ENCODE measurements at regions not wholly inside any gene's neighbourhood (a gene's known extent, or its start where the extent isn't known, plus 50 kb on each side); places are given as distances from the start of the nearest gene placed in this dataset.

DNA sequence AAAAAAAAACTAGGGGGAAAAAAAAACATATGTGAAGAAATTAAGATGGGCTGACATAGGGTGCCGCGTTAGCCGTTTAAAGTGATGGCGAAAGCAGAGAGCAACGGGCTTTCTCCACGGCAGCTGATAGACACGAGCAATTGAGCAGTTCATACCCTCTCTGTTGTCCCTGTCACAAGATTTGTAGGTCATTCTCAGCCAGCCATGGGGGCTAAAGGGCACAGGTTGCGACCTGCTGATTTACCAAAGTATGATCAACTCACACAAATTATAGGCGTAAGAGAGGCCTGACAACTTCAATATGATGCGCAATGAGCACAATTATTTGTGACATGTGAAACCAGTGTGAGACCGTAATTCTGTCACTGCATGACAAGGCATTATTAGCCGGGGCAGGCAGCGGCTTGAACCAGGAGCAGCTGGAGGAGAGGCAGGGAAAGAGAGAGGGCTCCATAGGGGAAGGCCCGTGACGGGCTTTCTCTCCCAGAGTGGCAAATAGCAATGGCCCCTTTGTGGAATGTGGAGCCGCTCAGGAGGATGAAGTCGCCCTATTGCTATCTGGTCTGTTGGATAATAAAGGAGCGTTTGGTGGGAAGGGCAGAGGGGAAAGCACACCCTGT lies 195.1 kb upstream of the HABP2 start:
- intact Hi-C loops (cut with micrococcal nuclease), result no loop called here
- ChIA-PET POLR2A (no interaction called here), RAD21 (ENCODE audit: low non-redundant PET in 1 of 2, low total read pairs in 2 of 2, uncharacterized antibody in 2 of 2, unreplicated experiment in 2 of 2) (no interaction called here), CTCF (no interaction called here)
- Histone ChIP-seq H3K27ac (ENCODE audit: low read depth, low read length) (no peak overlapping the region), H3K36me3 (ENCODE audit: control insufficient read depth in 1 of 2, insufficient read depth in 2 of 2, low read length in 2 of 2) (no peaks in the 10 kb centered on the region), H3K79me2 (ENCODE audit: insufficient read depth, low read length) (no peaks in the 10 kb centered on the region), H3K4me1 (ENCODE audit: control insufficient read depth in 1 of 2, insufficient read depth in 2 of 2, low read length in 2 of 2) (peaks cover 0 to 3% of the 10 kb centered on the region in 2 experiments; a peak in 1 of 4 replicates), H3K9me2 (ENCODE audit: insufficient read depth) (no peaks in the 10 kb centered on the region), H3K4me2 (ENCODE audit: low read length) (no peak overlapping the region), H3K9ac (ENCODE audit: low read length) (no peak overlapping the region), H2AFZ (ENCODE audit: low read depth, low read length, poor library complexity, severe bottlenecking) (no peak overlapping the region), H3K4me3 (replicated peaks in 1 of 2; ENCODE audit: low read depth in 1 of 2, low read length in 2 of 2) (no peak overlapping the region), H3K9me3 (ENCODE audit: control insufficient read depth in 1 of 2, insufficient read depth in 1 of 2, low read depth in 1 of 2, low read length in 2 of 2) (no peaks in the 10 kb centered on the region), H3K27me3 (ENCODE audit: insufficient read depth, low read length) (peaks cover 17% of the 10 kb centered on the region; the same call in 1 of the 2 replicates), H4K20me1 (ENCODE audit: insufficient read depth) (no peaks in the 10 kb centered on the region)
- no TSS peak for BruUV-seq (replicated peaks)
- no peak for ATAC-seq
- no peak for TF ChIP-seq ZNF274 (IDR thresholded peaks at IDR 0.05; ENCODE audit: low read depth, low read length)
- no peak for TF ChIP-seq EZH2phosphoT487 (IDR thresholded peaks at IDR 0.05; ENCODE audit: borderline replicate concordance)
- TF ChIP-seq, protein P1, sequence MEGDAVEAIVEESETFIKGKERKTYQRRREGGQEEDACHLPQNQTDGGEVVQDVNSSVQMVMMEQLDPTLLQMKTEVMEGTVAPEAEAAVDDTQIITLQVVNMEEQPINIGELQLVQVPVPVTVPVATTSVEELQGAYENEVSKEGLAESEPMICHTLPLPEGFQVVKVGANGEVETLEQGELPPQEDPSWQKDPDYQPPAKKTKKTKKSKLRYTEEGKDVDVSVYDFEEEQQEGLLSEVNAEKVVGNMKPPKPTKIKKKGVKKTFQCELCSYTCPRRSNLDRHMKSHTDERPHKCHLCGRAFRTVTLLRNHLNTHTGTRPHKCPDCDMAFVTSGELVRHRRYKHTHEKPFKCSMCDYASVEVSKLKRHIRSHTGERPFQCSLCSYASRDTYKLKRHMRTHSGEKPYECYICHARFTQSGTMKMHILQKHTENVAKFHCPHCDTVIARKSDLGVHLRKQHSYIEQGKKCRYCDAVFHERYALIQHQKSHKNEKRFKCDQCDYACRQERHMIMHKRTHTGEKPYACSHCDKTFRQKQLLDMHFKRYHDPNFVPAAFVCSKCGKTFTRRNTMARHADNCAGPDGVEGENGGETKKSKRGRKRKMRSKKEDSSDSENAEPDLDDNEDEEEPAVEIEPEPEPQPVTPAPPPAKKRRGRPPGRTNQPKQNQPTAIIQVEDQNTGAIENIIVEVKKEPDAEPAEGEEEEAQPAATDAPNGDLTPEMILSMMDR (IDR thresholded peaks at IDR 0.05 in 2 of 3, conservative IDR thresholded peaks at IDR 0.05 in 1 of 3; ENCODE audit: borderline replicate concordance in 1 of 3, insufficient read depth in 1 of 3, low read depth in 2 of 3, low read length in 2 of 3), result no peak
- TF ChIP-seq TCF7L2 (IDR thresholded peaks at IDR 0.05; ENCODE audit: borderline replicate concordance, extremely low read depth, insufficient read depth, insufficient read length), result no peak
- no peak for TF ChIP-seq SIN3A (IDR thresholded peaks at IDR 0.05; ENCODE audit: low read depth)
- TF ChIP-seq FOSL1 (IDR thresholded peaks at IDR 0.05; ENCODE audit: low read depth), result no peak
- TF ChIP-seq POLR2AphosphoS5 (IDR thresholded peaks at IDR 0.05; ENCODE audit: low read depth, low read length), result no peak
- TF ChIP-seq SRF (IDR thresholded peaks at IDR 0.05; ENCODE audit: low read depth), result no peak
- no peak for TF ChIP-seq SP1 (IDR thresholded peaks at IDR 0.05; ENCODE audit: low read depth)
- no peak for TF ChIP-seq ELF1 (IDR thresholded peaks at IDR 0.05; ENCODE audit: borderline replicate concordance, low read depth)
- TF ChIP-seq ZBTB33 (IDR thresholded peaks at IDR 0.05; ENCODE audit: extremely low read depth, insufficient replicate concordance, low read length), result no peak
- no peak for TF ChIP-seq JUND (IDR thresholded peaks at IDR 0.05)
- TF ChIP-seq POLR2A (IDR thresholded peaks at IDR 0.05; ENCODE audit: borderline replicate concordance, extremely low read depth, insufficient read depth, insufficient read length), result no peak
- TF ChIP-seq MAX (IDR thresholded peaks at IDR 0.05), result no peak
- no peak for DNase-seq (ENCODE audit: low read depth, low spot score)
